ENCODE measurements at regions not wholly inside any gene's neighbourhood (a gene's known extent, or its start where the extent isn't known, plus 50 kb on each side); places are given as distances from the start of the nearest gene placed in this dataset.

GRCh38 chr1:200243042-200243437 lies 166.8 kb downstream of the ZNF281 start:
- H2BK20ac ChIP-seq (ENCODE audit: low read depth, low read length, poor library complexity, severe bottlenecking) = no peak overlapping the region
- no peaks in the 10 kb centered on the region for H3K27me3 ChIP-seq (ENCODE audit: insufficient read depth, low read length)
- Mint-ChIP-seq H3K9me3 (no peaks in the 10 kb centered on the region), H3K4me3 (no peak overlapping the region), H3K27me3 (ENCODE audit: low read depth) (no peaks in the 10 kb centered on the region), H3K27ac (no peak overlapping the region), H3K4me1 (peaks cover 2 to 9% of the 10 kb centered on the region in 2 experiments; a peak in 3 of 4 replicates), H3K36me3 (ENCODE audit: insufficient read depth in 1 of 3, low read depth in 3 of 3) (no peaks in the 10 kb centered on the region)
- no peaks in the 10 kb centered on the region for H3K9me3 ChIP-seq (ENCODE audit: control insufficient read depth, low read depth, low read length)
- H4K91ac ChIP-seq (ENCODE audit: insufficient read length, low read depth, low read length) = no peak overlapping the region
- no peak overlapping the region for H2AFZ ChIP-seq (ENCODE audit: low read length)
- no peak overlapping the region for H2BK5ac ChIP-seq (ENCODE audit: insufficient read length, low read length)
- no peak overlapping the region for H3K27ac ChIP-seq (ENCODE audit: insufficient read length, low read depth, low read length)
- no peak overlapping the region for H3K18ac ChIP-seq (ENCODE audit: insufficient read length, low read depth, low read length)
- H3K14ac ChIP-seq (ENCODE audit: insufficient read depth, low read length) = no peak overlapping the region
- H2BK15ac ChIP-seq (ENCODE audit: low read depth, low read length) = no peak overlapping the region
- no peaks in the 10 kb centered on the region for H3K79me2 ChIP-seq (ENCODE audit: insufficient read depth, low read length)
- H3K23me2 ChIP-seq (ENCODE audit: insufficient read length, low read depth, low read length, poor library complexity, severe bottlenecking) = no peaks in the 10 kb centered on the region
- no peak overlapping the region for H3K4me2 ChIP-seq (ENCODE audit: insufficient read depth, insufficient read length, low read length)
- H3K56ac ChIP-seq (ENCODE audit: insufficient read length, low read depth, low read length) = no peak overlapping the region
- no peaks in the 10 kb centered on the region for H3K4me1 ChIP-seq (ENCODE audit: insufficient read depth, low read length)
- no peaks in the 10 kb centered on the region for H4K20me1 ChIP-seq (ENCODE audit: control insufficient read depth, insufficient read depth, insufficient read length)
- WGBS (ENCODE audit: extremely low coverage, insufficient read length, low lambda C conversion rate) = no CpG with 5 or more reads among the region's 11 CpGs
- no peak overlapping the region for H4K5ac ChIP-seq (ENCODE audit: insufficient read length, low read depth, low read length)
- no peak overlapping the region for H3K9ac ChIP-seq (ENCODE audit: extremely low read depth, insufficient read length, low read length)
- H3K23ac ChIP-seq (ENCODE audit: insufficient read length, low read depth, low read length) = no peak overlapping the region
- no peaks in the 10 kb centered on the region for H3K79me1 ChIP-seq (ENCODE audit: insufficient read depth, low read depth, low read length, poor library complexity, severe bottlenecking)
- H3T11ph ChIP-seq (ENCODE audit: low read length) = no peak overlapping the region
- DNase-seq = no peak
- H4K8ac ChIP-seq (replicated peaks; ENCODE audit: insufficient read length, low read depth, low read length) = no peak overlapping the region
- no peak overlapping the region for H3K4ac ChIP-seq (ENCODE audit: low read depth, low read length)
- no peak overlapping the region for H2BK120ac ChIP-seq (ENCODE audit: low read depth, low read length, poor library complexity, severe bottlenecking)
- TF ChIP-seq CTCF (conservative IDR thresholded peaks at IDR 0.05) = no peak
- no peak overlapping the region for H2AK5ac ChIP-seq (ENCODE audit: insufficient read length, low read length)
- H2BK12ac ChIP-seq (ENCODE audit: insufficient read length, low read depth, low read length) = no peak overlapping the region

Data from H9 (cell line).